Keratinocyte (primary cell): ENCODE measurements at regions not wholly inside any gene's neighbourhood (a gene's known extent, or its start where the extent isn't known, plus 50 kb on each side); places are given as distances from the start of the nearest gene placed in this dataset.

Experiments used
- CTCF ChIP-seq, 3 experiments: IDR thresholded peaks in 1 of 3; conservative IDR thresholded peaks in 1 of 3; optimal IDR thresholded peaks in 1 of 3; 2 replicates in 2 of 3; 3 replicates in 1 of 3; pipeline versions ENCODE3 to v1.5.1; 2011; ENCODE audit warnings: low read length in 3 of 3, mild to moderate bottlenecking in 3 of 3, moderate library complexity in 2 of 3, control low read depth in 1 of 3, inconsistent platforms in 1 of 3; ENCODE audit not compliant: insufficient read depth in 2 of 3; ENCODE audit errors: extremely low read depth in 1 of 3
- EZH2 ChIP-seq: IDR thresholded peaks from one replicate; pipeline ENCODE4 v1.6.1; 2012; ENCODE audit warnings: inconsistent platforms, mild to moderate bottlenecking, low read length, moderate library complexity

GRCh38 chr2:225764346-225764745 lies 364.8 kb downstream of the NYAP2 start:
- TF ChIP-seq CTCF (optimal IDR thresholded peaks at IDR 0.05 in 1 of 3, IDR thresholded peaks at IDR 0.05 in 1 of 3, conservative IDR thresholded peaks at IDR 0.05 in 1 of 3; ENCODE audit: extremely low read depth in 1 of 3, insufficient read depth in 2 of 3, low read length in 3 of 3) (no peak), EZH2 (no peak)
